ENCODE measurements at regions not wholly inside any gene's neighbourhood (a gene's known extent, or its start where the extent isn't known, plus 50 kb on each side); places are given as distances from the start of the nearest gene placed in this dataset.

DNA sequence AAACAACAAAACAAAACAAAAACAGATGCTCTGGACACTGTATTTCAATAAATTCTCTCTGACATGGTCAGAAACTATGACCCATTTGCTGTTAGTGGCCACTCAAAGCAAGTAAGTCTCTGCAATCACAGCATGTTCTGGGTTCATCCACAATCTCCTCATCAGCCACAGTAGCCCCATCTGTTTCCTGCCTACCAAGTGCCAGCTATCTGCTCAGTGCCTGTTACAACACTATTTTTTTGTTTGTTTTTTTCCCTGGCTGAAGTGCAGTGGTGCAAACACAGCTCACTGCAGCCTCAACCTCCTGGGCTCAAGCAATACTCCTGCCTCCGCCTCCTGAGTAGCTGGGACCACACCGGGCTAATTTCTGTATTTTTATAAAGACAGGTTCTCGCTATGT lies 137.9 kb downstream of the SOX9 start:
- ChIA-PET POLR2A (no interaction called here), CTCF (no interaction called here)
- TF ChIP-seq, protein P1, sequence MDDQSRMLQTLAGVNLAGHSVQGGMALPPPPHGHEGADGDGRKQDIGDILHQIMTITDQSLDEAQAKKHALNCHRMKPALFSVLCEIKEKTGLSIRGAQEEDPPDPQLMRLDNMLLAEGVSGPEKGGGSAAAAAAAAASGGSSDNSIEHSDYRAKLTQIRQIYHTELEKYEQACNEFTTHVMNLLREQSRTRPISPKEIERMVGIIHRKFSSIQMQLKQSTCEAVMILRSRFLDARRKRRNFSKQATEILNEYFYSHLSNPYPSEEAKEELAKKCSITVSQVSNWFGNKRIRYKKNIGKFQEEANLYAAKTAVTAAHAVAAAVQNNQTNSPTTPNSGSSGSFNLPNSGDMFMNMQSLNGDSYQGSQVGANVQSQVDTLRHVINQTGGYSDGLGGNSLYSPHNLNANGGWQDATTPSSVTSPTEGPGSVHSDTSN (IDR thresholded peaks at IDR 0.05): no peak
- H3K27ac ChIP-seq: no peak overlapping the region
- no peak for ATAC-seq
- H3K4me1 ChIP-seq: no peaks in the 10 kb centered on the region
- no peak overlapping the region for H3K4me2 ChIP-seq
- no peak for FAIRE-seq
- DNase-seq (ENCODE audit: low read depth in 1 of 2, low spot score in 1 of 2): no peak
- no peak overlapping the region for H3K4me3 ChIP-seq
- 80% methylated on average over 3 of the region's 3 CpGs for WGBS (ENCODE audit: missing lambda C conversion rate)
- peaks cover 7% of the 10 kb centered on the region; the same call in 1 of the 3 replicates for H3K9me3 ChIP-seq

DNA sequence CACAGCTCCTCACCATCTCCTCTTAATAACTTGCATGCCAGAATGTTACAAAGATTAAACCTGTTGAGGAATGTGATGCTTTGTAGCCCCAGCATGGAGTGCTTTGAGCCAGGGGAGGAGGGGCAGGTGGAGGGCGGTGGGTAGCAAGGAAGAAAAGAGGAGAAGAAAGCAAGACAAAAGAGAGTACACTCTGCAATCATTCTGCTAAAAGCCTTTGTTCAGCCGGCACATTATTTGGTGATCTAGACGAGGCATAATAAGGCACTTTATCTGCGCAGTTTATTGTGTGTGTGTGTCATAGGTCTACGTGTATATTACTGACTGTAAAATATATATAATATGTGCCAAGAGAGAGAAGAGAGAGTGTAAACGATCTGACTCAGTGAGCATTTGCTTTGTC lies 139.1 kb downstream of the SOX9 start:
- ATAC-seq (no peak), DNase-seq (ENCODE audit: low read depth in 1 of 2, low spot score in 1 of 2) (no peak), FAIRE-seq (no peak)
- peaks cover 7% of the 10 kb centered on the region; the same call in 1 of the 3 replicates for H3K9me3 ChIP-seq
- TF ChIP-seq, protein P2, sequence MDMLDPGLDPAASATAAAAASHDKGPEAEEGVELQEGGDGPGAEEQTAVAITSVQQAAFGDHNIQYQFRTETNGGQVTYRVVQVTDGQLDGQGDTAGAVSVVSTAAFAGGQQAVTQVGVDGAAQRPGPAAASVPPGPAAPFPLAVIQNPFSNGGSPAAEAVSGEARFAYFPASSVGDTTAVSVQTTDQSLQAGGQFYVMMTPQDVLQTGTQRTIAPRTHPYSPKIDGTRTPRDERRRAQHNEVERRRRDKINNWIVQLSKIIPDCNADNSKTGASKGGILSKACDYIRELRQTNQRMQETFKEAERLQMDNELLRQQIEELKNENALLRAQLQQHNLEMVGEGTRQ (IDR thresholded peaks at IDR 0.05): no peak
- no peak for TF ChIP-seq JUNB (IDR thresholded peaks at IDR 0.05)
- TF ChIP-seq BHLHE40 (IDR thresholded peaks at IDR 0.05; ENCODE audit: low read depth, low read length): no peak
- no peak for TF ChIP-seq EHMT2 (IDR thresholded peaks at IDR 0.05; ENCODE audit: low read depth)
- TF ChIP-seq, protein P3, sequence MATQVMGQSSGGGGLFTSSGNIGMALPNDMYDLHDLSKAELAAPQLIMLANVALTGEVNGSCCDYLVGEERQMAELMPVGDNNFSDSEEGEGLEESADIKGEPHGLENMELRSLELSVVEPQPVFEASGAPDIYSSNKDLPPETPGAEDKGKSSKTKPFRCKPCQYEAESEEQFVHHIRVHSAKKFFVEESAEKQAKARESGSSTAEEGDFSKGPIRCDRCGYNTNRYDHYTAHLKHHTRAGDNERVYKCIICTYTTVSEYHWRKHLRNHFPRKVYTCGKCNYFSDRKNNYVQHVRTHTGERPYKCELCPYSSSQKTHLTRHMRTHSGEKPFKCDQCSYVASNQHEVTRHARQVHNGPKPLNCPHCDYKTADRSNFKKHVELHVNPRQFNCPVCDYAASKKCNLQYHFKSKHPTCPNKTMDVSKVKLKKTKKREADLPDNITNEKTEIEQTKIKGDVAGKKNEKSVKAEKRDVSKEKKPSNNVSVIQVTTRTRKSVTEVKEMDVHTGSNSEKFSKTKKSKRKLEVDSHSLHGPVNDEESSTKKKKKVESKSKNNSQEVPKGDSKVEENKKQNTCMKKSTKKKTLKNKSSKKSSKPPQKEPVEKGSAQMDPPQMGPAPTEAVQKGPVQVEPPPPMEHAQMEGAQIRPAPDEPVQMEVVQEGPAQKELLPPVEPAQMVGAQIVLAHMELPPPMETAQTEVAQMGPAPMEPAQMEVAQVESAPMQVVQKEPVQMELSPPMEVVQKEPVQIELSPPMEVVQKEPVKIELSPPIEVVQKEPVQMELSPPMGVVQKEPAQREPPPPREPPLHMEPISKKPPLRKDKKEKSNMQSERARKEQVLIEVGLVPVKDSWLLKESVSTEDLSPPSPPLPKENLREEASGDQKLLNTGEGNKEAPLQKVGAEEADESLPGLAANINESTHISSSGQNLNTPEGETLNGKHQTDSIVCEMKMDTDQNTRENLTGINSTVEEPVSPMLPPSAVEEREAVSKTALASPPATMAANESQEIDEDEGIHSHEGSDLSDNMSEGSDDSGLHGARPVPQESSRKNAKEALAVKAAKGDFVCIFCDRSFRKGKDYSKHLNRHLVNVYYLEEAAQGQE (IDR thresholded peaks at IDR 0.05): no peak
- no peak for TF ChIP-seq RNF2 (IDR thresholded peaks at IDR 0.05; ENCODE audit: borderline replicate concordance, low read depth)
- no peak for TF ChIP-seq ZSCAN20 (CRISPR knock-in tag; IDR thresholded peaks at IDR 0.05)
- TF ChIP-seq, protein P4, sequence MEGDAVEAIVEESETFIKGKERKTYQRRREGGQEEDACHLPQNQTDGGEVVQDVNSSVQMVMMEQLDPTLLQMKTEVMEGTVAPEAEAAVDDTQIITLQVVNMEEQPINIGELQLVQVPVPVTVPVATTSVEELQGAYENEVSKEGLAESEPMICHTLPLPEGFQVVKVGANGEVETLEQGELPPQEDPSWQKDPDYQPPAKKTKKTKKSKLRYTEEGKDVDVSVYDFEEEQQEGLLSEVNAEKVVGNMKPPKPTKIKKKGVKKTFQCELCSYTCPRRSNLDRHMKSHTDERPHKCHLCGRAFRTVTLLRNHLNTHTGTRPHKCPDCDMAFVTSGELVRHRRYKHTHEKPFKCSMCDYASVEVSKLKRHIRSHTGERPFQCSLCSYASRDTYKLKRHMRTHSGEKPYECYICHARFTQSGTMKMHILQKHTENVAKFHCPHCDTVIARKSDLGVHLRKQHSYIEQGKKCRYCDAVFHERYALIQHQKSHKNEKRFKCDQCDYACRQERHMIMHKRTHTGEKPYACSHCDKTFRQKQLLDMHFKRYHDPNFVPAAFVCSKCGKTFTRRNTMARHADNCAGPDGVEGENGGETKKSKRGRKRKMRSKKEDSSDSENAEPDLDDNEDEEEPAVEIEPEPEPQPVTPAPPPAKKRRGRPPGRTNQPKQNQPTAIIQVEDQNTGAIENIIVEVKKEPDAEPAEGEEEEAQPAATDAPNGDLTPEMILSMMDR (IDR thresholded peaks at IDR 0.05): no peak
- no peak for TF ChIP-seq CHD4 (IDR thresholded peaks at IDR 0.05; ENCODE audit: borderline replicate concordance)
- no peak overlapping the region for H3K4me2 ChIP-seq
- H3K4me3 ChIP-seq: no peak overlapping the region
- no peak overlapping the region for H3K27ac ChIP-seq
- 65% methylated on average over 6 of the region's 6 CpGs for WGBS (ENCODE audit: missing lambda C conversion rate)
- POLR2A ChIA-PET: no interaction called here
- H3K4me1 ChIP-seq: no peaks in the 10 kb centered on the region
- CTCF ChIA-PET: no interaction called here

DNA sequence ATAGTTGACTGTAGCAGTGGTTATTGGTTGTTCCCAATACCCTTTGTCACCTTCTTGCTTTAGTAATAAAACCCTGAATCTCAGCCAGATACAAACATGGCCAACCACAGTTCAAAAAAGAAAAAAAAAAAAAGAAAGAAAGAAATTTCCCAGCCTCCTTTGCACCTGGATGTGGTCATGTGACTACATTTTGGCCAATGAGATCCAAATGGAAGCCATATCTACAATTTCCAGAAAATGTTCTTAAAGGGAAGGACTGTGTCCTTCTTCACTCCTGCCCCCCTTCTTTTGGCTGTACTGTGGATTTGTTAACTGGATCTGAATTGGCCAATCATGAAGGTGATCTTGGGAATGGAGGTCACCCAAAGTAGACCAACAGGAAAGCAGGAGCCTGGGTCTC lies 141.9 kb downstream of the SOX9 start:
- no peak overlapping the region for H3K27ac ChIP-seq
- DNase-seq (ENCODE audit: low read depth in 1 of 2, low spot score in 1 of 2) (no peak), FAIRE-seq (no peak), ATAC-seq (no peak)
- no peaks in the 10 kb centered on the region for H3K4me1 ChIP-seq
- H3K4me3 ChIP-seq: no peak overlapping the region
- CTCF ChIA-PET: no interaction called here
- TF ChIP-seq, protein P5, sequence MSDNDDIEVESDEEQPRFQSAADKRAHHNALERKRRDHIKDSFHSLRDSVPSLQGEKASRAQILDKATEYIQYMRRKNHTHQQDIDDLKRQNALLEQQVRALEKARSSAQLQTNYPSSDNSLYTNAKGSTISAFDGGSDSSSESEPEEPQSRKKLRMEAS (IDR thresholded peaks at IDR 0.05): no peak
- TF ChIP-seq, protein P2 (IDR thresholded peaks at IDR 0.05): peak; percentile 30; the same call in 1 of the 2 replicates
- no peak overlapping the region for H3K4me2 ChIP-seq
- POLR2A ChIA-PET: no interaction called here
- peaks cover 7% of the 10 kb centered on the region; the same call in 1 of the 3 replicates for H3K9me3 ChIP-seq
